M059J (cell line): ENCODE measurements at regions not wholly inside any gene's neighbourhood (a gene's known extent, or its start where the extent isn't known, plus 50 kb on each side); places are given as distances from the start of the nearest gene placed in this dataset.

ENCODE experiments used
- DNase-seq: peaks from one replicate; pipeline ENCODE4 v3.0.0-alpha.2; 2012; ENCODE audit warnings: low read depth

- DNase-seq, result no peak
Observed at GRCh38 chr1:109826930-109827349, 63.2 kb upstream of the EPS8L3 start.

GRCh38 chr1:109826446-109826845 is 62.7 kb upstream of the EPS8L3 start:
- DNase-seq, result no peak

GRCh38 chr1:109824349-109825115 is 60.8 kb upstream of the EPS8L3 start:
- DNase-seq, result no peak

GRCh38 chr1:109823543-109824348 is 60.0 kb upstream of the EPS8L3 start:
- peak; percentile 92 for DNase-seq

GRCh38 chr1:109822749-109823542 is 59.2 kb upstream of the EPS8L3 start:
- no peak for DNase-seq

GRCh38 chr1:109821831-109822745 is 58.4 kb upstream of the EPS8L3 start:
- peak; percentile 98 for DNase-seq

GRCh38 chr1:109821221-109821669 is 57.5 kb upstream of the EPS8L3 start:
- DNase-seq, result peak; percentile 98

GRCh38 chr1:109819906-109820305 is 56.2 kb upstream of the EPS8L3 start:
- no peak for DNase-seq

GRCh38 chr1:109818988-109819764 is 55.5 kb upstream of the EPS8L3 start:
- no peak for DNase-seq

- no peak for DNase-seq
Observed at GRCh38 chr1:109818271-109818987, 54.7 kb upstream of the EPS8L3 start.

GRCh38 chr1:109817881-109818270 is 54.2 kb upstream of the EPS8L3 start:
- DNase-seq, result no peak

- no peak for DNase-seq
Observed at GRCh38 chr1:109816975-109817535, 53.3 kb upstream of the EPS8L3 start.

GRCh38 chr1:109816175-109816811 is 52.6 kb upstream of the EPS8L3 start:
- DNase-seq, result no peak

- no peak for DNase-seq
Observed at GRCh38 chr1:109815809-109816174, 52.1 kb upstream of the EPS8L3 start.

GRCh38 chr1:109814993-109815786 is 51.5 kb upstream of the EPS8L3 start:
- no peak for DNase-seq

GRCh38 chr1:109814223-109814622 is 50.5 kb upstream of the EPS8L3 start:
- DNase-seq, result no peak
